HFF-Myc (cell line): ENCODE measurements at regions not wholly inside any gene's neighbourhood (a gene's known extent, or its start where the extent isn't known, plus 50 kb on each side); places are given as distances from the start of the nearest gene placed in this dataset.

Experiments used
- DNase-seq: peaks from one replicate; pipeline ENCODE4 v3.0.0-alpha.2; 2011; ENCODE audit warnings: low read depth; ENCODE audit errors: extremely low read depth
- H3K4me3 ChIP-seq: replicated peaks from 2 replicates; pipeline ENCODE4 v1.5.1; 2011; ENCODE audit warnings: low read depth, mild to moderate bottlenecking, control low read depth, low read length
- CTCF ChIP-seq: IDR thresholded peaks from 2 replicates; pipeline ENCODE4 v1.5.1; 2012; ENCODE audit warnings: mild to moderate bottlenecking, low read depth, low read length, control low read depth; ENCODE audit errors: missing control alignments

DNA sequence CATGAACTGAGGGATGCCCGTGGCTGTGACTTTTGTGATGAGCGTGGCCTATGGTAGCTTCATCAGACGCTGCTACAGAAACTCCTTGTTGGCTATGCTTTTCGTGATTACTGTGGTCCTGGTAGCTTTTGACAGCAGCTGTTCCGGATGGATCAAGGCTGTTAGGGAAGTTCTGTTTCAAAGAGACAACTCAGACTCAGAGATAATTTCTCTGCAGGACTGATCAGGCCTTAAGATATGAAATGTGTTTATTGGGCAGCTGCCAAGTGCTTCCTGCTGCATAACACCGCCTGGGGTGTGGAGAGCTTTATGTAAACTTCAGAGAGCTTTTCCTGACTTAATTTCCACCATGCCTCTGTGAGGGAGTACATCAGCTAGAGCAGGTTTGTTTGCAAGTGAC lies 243.8 kb downstream of the TSN start:
- H3K4me3 ChIP-seq: no peak overlapping the region
- no peak for TF ChIP-seq CTCF
- no peak for DNase-seq

- TF ChIP-seq CTCF: no peak
- DNase-seq: no peak
- H3K4me3 ChIP-seq: no peak overlapping the region
Measured at GRCh38 chr2:122000556-122001340, 245.3 kb downstream of the TSN start.

- no peak for DNase-seq
- TF ChIP-seq CTCF: no peak
Measured at GRCh38 chr2:122001441-122001874, 246.0 kb downstream of the TSN start.

GRCh38 chr2:122003196-122003940 lies 247.9 kb downstream of the TSN start:
- no peak for TF ChIP-seq CTCF
- no peak for DNase-seq
- no peak overlapping the region for H3K4me3 ChIP-seq

More at GRCh38 chr2:122001441-122001874, 246.0 kb downstream of the TSN start:
- H3K4me3 ChIP-seq: no peak overlapping the region

DNA sequence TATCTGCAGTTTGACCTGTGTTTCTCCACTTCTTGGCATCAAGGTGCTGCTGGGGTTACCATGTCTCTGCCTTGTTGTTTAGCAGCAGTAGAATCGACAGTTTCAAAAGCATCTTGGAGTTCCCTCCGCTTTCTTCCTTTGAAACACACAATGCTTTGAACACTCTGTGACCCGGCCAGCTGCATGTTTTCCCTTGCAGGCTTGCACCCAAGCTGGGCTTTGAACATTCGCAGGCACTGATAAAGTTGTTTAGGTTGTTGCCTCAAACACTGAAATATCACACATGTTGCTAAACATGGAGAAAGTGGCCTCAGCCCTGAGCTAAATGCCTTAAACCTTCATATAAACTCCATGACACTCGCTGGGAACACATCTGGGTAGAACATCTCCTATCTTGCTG lies 251.7 kb downstream of the TSN start:
- no peak for TF ChIP-seq CTCF
- H3K4me3 ChIP-seq: no peak overlapping the region
- no peak for DNase-seq

DNA sequence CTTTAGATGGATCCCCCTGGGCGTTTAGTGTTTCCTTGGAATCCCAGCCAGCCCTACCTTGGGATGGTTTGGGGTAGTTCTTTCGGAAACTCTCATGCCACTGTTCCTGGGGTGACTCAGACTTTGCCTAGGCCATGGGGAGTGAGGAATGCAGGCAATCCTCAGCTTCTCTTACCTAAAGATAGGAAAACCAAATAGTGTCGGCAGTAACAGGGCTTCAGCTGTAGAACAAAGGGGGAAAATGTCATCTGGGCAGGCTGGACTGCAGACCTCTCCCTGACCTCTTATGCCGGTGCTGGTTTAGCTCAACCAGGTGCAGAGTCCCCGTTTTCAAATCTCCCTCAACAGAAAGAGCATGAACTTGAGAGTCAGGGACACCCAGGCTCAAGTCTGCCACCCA lies 252.1 kb downstream of the TSN start:
- DNase-seq: no peak
- H3K4me3 ChIP-seq: no peak overlapping the region
- no peak for TF ChIP-seq CTCF
